PC-3 (cell line): ENCODE measurements at regions not wholly inside any gene's neighbourhood (a gene's known extent, or its start where the extent isn't known, plus 50 kb on each side); places are given as distances from the start of the nearest gene placed in this dataset.

Source experiments
- CTCF ChIP-seq: fragments of 300-600 bp; sonication (generic); conservative IDR thresholded peaks from 2 replicates; pipeline ENCODE4 v1.5.1; 2017; ENCODE audit warnings: antibody characterized with exemption, low read depth, mild to moderate bottlenecking, low read length
- EZH2phosphoT487 ChIP-seq: fragments of 300-600 bp; sonication (generic); IDR thresholded peaks from 2 replicates; pipeline ENCODE4 v1.6.1; 2018; ENCODE audit warnings: mild to moderate bottlenecking, antibody characterized with exemption, low read length, borderline replicate concordance

GRCh38 chr9:105039175-105039799 is 111.3 kb upstream of the ABCA1 start:
- no peak for TF ChIP-seq CTCF
- TF ChIP-seq EZH2phosphoT487 = no peak
